Retinal pigment epithelial cell (primary cell): ENCODE measurements at regions not wholly inside any gene's neighbourhood (a gene's known extent, or its start where the extent isn't known, plus 50 kb on each side); places are given as distances from the start of the nearest gene placed in this dataset.
"Not testable (repeated sequence)": the region's sequence is repeated elsewhere in the genome, so short reads cannot be mapped to it uniquely, and the experiment has no call there.

ENCODE experiments used
- DNase-seq: peaks from one replicate; pipeline ENCODE4 v3.0.0-alpha.2; 2010; ENCODE audit warnings: low read depth
- H3K4me3 ChIP-seq: 2 replicates; pipeline ENCODE4 v1.5.1; 2011; ENCODE audit warnings: mild to moderate bottlenecking, low read length, control low read depth, moderate library complexity
- TF ChIP-seq, protein P1 (sequence below): conservative IDR thresholded peaks from 2 replicates; pipeline ENCODE4 v1.5.1; 2011; ENCODE audit warnings: low read depth, low read length, control low read depth, inconsistent platforms

DNA sequence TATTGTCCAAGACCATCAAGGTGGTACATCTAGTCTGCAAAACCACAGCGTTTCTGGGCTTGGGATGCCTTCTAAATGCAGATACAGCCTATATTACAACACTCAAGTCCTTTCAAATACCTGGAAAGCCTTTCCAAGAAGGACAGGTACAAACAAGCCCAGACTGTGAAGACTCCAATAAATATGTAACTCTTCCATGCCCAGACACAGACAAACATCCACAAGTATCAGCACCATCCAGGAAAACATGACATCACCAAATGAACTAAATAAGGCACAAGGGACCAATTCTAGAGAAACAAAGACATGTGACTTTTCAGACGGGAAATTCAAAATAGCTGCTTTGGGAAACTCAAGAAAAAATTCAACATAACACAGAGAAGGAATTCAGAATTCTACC, 152.7 kb upstream of the POC5 start:
- no peak for DNase-seq
- no peak overlapping the region for H3K4me3 ChIP-seq
- TF ChIP-seq, protein P1, sequence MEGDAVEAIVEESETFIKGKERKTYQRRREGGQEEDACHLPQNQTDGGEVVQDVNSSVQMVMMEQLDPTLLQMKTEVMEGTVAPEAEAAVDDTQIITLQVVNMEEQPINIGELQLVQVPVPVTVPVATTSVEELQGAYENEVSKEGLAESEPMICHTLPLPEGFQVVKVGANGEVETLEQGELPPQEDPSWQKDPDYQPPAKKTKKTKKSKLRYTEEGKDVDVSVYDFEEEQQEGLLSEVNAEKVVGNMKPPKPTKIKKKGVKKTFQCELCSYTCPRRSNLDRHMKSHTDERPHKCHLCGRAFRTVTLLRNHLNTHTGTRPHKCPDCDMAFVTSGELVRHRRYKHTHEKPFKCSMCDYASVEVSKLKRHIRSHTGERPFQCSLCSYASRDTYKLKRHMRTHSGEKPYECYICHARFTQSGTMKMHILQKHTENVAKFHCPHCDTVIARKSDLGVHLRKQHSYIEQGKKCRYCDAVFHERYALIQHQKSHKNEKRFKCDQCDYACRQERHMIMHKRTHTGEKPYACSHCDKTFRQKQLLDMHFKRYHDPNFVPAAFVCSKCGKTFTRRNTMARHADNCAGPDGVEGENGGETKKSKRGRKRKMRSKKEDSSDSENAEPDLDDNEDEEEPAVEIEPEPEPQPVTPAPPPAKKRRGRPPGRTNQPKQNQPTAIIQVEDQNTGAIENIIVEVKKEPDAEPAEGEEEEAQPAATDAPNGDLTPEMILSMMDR, result no peak

- no peak for DNase-seq
- H3K4me3 ChIP-seq, result no peak overlapping the region
- TF ChIP-seq, protein P1, result no peak
Observed at GRCh38 chr5:75862872-75863271, 145.6 kb upstream of the POC5 start.

GRCh38 chr5:75859621-75860020, 142.4 kb upstream of the POC5 start:
- not testable (repeated sequence) for H3K4me3 ChIP-seq, DNase-seq

DNA sequence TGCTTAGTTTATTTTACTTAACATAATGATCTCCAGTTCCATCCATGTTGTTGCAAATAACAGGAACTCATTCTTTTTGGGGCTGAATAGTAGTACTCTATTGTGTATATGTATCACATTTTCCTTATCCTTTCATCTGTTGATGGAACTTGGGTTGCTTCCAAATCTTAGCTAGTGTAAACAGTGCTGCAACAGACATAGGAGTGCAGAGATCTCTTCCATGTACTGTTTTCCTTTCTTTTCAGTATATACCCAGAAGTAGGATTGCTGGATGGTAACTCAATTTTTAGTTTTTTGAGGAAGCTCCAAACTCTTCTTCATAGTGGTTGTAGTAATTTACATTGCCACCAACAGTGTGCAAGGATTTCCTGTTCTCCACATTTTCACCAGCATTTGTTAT, 138.8 kb upstream of the POC5 start:
- H3K4me3 ChIP-seq, result no peak overlapping the region
- TF ChIP-seq, protein P1, result no peak
- no peak for DNase-seq

DNA sequence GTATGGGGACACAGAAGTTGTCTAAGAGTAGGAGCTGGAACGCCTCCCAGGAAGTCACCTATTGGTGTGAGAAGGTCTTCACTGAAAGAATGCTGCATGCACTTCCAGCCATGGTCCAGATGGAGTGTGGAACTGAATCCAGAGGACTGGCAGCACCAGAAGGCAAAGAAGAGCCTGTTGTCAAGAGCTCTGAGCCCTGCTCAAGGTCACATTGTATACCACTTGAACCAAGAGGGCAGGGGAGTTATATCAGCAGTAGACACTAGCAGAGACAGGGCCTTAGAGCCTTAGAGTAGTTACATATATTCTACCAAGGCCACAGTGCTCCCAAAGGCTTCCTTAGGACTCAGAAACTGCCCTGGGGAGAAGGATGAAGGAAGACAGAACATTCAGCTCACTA, 130.8 kb upstream of the POC5 start:
- no peak overlapping the region for H3K4me3 ChIP-seq
- TF ChIP-seq, protein P1, result no peak
- DNase-seq, result no peak

DNA sequence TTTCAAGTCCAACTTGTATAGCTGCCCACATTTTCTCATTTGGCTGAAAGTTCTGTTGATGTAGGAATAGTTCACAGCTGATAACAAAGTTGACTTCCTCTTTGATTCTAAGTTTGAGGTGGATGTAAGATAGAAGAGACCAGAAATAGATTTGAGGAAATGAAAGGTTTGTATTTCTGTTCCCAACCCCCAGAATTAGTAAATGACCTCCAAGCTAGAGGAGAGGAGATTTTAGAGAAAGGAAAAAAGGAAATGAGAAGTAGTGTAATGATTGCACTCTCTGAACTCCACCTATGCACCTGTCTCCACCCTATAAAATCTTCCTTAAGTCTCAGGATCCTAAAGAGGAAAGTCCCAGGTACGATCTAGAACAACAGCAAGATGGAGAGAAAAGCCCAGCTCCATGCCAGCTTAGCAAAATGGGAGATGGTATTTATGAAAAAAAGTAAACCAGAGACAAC, 130.4 kb upstream of the POC5 start:
- TF ChIP-seq, protein P1, result no peak
- no peak overlapping the region for H3K4me3 ChIP-seq
- no peak for DNase-seq

- no peak overlapping the region for H3K4me3 ChIP-seq
- TF ChIP-seq, protein P1, result no peak
- DNase-seq, result no peak
Observed at GRCh38 chr5:75844301-75844700, 127.1 kb upstream of the POC5 start.

DNA sequence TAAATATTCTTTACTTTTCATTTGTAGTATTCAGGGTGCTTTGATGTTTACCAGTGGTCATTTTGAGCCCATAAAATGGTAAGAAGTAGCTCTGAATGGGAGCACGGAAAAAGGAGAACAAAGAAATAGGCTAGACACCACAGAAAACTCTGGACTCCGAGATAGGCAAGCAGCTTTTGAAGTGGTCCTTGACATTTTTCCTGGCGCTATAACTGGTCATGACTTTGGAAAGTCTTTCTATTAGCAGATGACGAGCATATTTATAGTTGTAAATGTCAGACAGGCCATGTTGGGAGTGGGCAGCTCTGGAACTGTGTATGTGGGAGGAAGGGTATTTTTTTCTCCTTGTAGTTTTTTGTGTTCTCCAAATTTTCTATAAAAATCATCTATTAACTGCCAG, 126.1 kb upstream of the POC5 start:
- DNase-seq, result no peak
- no peak overlapping the region for H3K4me3 ChIP-seq
- TF ChIP-seq, protein P1, result no peak
